ENCODE measurements at regions not wholly inside any gene's neighbourhood (a gene's known extent, or its start where the extent isn't known, plus 50 kb on each side); places are given as distances from the start of the nearest gene placed in this dataset.
A peak's percentile ranks its signal among the peaks of the same experiment; 100 is the strongest.
"Not testable (repeated sequence)": the region's sequence is repeated elsewhere in the genome, so short reads cannot be mapped to it uniquely, and the experiment has no call there.

DNA sequence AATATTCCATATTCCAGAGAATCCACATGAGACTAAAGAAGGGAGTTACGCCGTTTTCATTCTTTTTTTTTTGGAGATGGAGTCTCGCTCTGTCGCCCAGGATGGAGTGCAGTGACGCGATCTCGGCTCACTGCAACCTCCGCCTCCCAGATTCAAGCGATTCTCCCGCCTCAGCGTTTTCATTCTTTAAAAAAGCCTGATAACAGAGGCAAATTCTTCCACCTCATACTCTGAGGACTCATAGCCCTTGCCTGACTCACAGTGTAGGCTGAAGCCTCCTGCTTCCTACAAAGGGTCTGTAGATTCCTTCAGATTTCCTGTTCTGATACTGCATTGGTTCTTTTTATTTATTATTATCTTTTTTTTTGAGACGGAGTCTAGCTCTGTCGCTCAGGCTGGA, 210.5 kb downstream of the SH3BGRL start:
- H3K27ac ChIP-seq, result no peak overlapping the region
- no peaks in the 10 kb centered on the region for H3K4me1 ChIP-seq
- H3K4me3 ChIP-seq, result no peak overlapping the region
- intact Hi-C loops (cut with DNase I; ENCODE audit: low total_unique reads), result no loop called here
- H3K27me3 ChIP-seq, result no peaks in the 10 kb centered on the region
- TF ChIP-seq POLR2A (IDR thresholded peaks at IDR 0.05) (no peak), CTCF (IDR thresholded peaks at IDR 0.05) (no peak)
- WGBS, 2 donors, result 37 to 65% methylated on average over 11 to 13 of the region's 13 CpGs
- no peaks in the 10 kb centered on the region for H3K9me3 ChIP-seq
- H3K36me3 ChIP-seq (ENCODE audit: low read depth, missing control alignments), result no peaks in the 10 kb centered on the region
- DNase-seq, result no peak

DNA sequence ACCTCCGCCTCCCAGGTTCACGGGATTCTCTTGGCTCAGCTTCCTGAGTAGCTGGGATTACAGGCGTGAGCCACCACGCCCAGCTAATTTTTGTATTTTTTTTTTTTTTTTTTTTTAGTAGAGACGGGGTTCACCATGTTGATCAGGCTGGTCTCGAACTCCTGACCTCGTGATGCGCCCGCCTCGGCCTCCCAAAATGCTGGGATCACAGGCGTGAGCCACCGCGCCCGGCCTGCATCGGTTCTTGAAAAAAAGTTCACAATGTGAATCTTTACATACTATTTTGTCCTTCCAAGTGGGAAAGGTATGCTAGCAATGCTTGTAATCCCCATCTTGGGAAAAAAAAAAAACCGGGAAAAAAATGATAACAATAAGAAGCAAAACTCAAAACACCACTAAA, 211.0 kb downstream of the SH3BGRL start:
- WGBS, 2 donors, result 50 to 73% methylated on average over 12 to 15 of the region's 16 CpGs
- intact Hi-C loops (cut with DNase I; ENCODE audit: low total_unique reads); H3K4me3 ChIP-seq; H3K4me1 ChIP-seq; H3K36me3 ChIP-seq (ENCODE audit: low read depth, missing control alignments); DNase-seq; H3K27me3 ChIP-seq; H3K27ac ChIP-seq; H3K9me3 ChIP-seq: not testable (repeated sequence)

DNA sequence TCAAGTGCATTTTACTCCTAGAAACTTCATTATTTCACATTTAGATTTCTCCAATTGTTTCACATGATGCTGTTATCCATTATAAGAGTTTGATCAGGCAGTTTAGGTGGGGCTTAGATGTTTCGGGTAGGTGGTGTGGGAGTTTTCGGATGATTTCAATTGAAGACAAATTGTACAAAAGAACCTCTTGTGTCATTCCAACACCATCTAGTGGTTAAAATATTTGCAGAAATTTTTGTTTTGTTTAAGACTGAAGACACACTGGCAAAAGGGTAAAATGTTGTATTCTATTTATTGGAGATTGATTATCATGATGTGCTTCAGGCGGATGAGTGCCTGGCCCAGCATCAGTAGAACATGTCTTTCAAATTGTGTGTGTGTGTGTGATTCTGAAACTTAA, 212.7 kb downstream of the SH3BGRL start:
- Histone ChIP-seq H3K4me3 (no peak overlapping the region), H3K36me3 (ENCODE audit: low read depth, missing control alignments) (no peaks in the 10 kb centered on the region), H3K9me3 (no peaks in the 10 kb centered on the region), H3K27me3 (no peaks in the 10 kb centered on the region), H3K27ac (no peak overlapping the region), H3K4me1 (no peaks in the 10 kb centered on the region)
- no peak for TF ChIP-seq POLR2A (IDR thresholded peaks at IDR 0.05)
- peak in 2 of 3 experiments; percentile 17 to 23 for TF ChIP-seq CTCF (IDR thresholded peaks at IDR 0.05)
- intact Hi-C loops (cut with DNase I; ENCODE audit: low total_unique reads), result no loop called here
- WGBS, 2 donors, result 29 to 69% methylated on average over 3 of the region's 3 CpGs
- DNase-seq, result no peak
